RWPE2 (cell line): ENCODE measurements at regions not wholly inside any gene's neighbourhood (a gene's known extent, or its start where the extent isn't known, plus 50 kb on each side); places are given as distances from the start of the nearest gene placed in this dataset.

Experiments used
- ATAC-seq: fragments of 200-7000 bp; cut with Tn5 transposase; 3 replicates; pipeline ENCODE4 v1.9.1; 2021; ENCODE audit warnings: low read depth
- DNase-seq: peaks from one replicate; pipeline ENCODE4 v3.0.0-alpha.2; 2020; ENCODE audit warnings: low spot score
- H3K27ac ChIP-seq: fragments of 450-650 bp; 2 replicates; pipeline ENCODE4 v1.5.1; 2017; ENCODE audit warnings: mild to moderate bottlenecking; ENCODE audit not compliant: poor library complexity, severe bottlenecking
- H3K27me3 ChIP-seq: fragments of 250-450 bp; sonication (Bioruptor Pico); 2 replicates; pipeline ENCODE4 v1.5.1; 2021; ENCODE audit warnings: mild to moderate bottlenecking, moderate library complexity; ENCODE audit not compliant: insufficient read depth, poor library complexity, severe bottlenecking
- H3K36me3 ChIP-seq: fragments of 250-450 bp; sonication (Bioruptor Pico); 2 replicates; pipeline ENCODE4 v1.5.1; 2020; ENCODE audit warnings: low read depth, mild to moderate bottlenecking, moderate library complexity
- H3K4me1 ChIP-seq: fragments of 250-450 bp; sonication (Bioruptor Pico); 2 replicates; pipeline ENCODE4 v1.5.1; 2021; ENCODE audit warnings: mild to moderate bottlenecking, moderate library complexity; ENCODE audit not compliant: insufficient read depth, poor library complexity, severe bottlenecking
- H3K4me3 ChIP-seq: fragments of 250-450 bp; sonication (Bioruptor Pico); 2 replicates; pipeline ENCODE4 v1.5.1; 2021; ENCODE audit warnings: mild to moderate bottlenecking, moderate library complexity; ENCODE audit not compliant: severe bottlenecking
- H3K9me3 ChIP-seq: fragments of 250-450 bp; sonication (Bioruptor Pico); 2 replicates; pipeline ENCODE4 v1.5.1; 2021; ENCODE audit warnings: mild to moderate bottlenecking, moderate library complexity; ENCODE audit not compliant: severe bottlenecking
- CTCF ChIP-seq: fragments of 450-650 bp; IDR thresholded peaks from one replicate; pipeline ENCODE4 v1.5.1; 2017; ENCODE audit warnings: mild to moderate bottlenecking, moderate library complexity; ENCODE audit not compliant: poor library complexity, severe bottlenecking

- no peak for DNase-seq
- no peak overlapping the region for H3K4me3 ChIP-seq
- H3K36me3 ChIP-seq, result no peaks in the 10 kb centered on the region
- no peaks in the 10 kb centered on the region for H3K9me3 ChIP-seq
- H3K27me3 ChIP-seq, result peaks cover 9% of the 10 kb centered on the region
- H3K27ac ChIP-seq, result no peak overlapping the region
- H3K4me1 ChIP-seq, result no peaks in the 10 kb centered on the region
- no peak for TF ChIP-seq CTCF
- no peak for ATAC-seq
Measured at GRCh38 chr13:54750521-54750920, 1721.9 kb downstream of the OLFM4 start.

GRCh38 chr13:54758795-54759194, 1730.2 kb downstream of the OLFM4 start:
- DNase-seq (no peak), ATAC-seq (no peak)
- no peak for TF ChIP-seq CTCF
- H3K36me3 ChIP-seq, result no peaks in the 10 kb centered on the region
- peaks cover 6% of the 10 kb centered on the region for H3K27me3 ChIP-seq
- no peaks in the 10 kb centered on the region for H3K4me1 ChIP-seq
- H3K4me3 ChIP-seq, result no peak overlapping the region
- H3K9me3 ChIP-seq, result no peaks in the 10 kb centered on the region
- H3K27ac ChIP-seq, result no peak overlapping the region

- no peak for DNase-seq
- Histone ChIP-seq H3K9me3 (no peaks in the 10 kb centered on the region), H3K27me3 (peaks cover 7% of the 10 kb centered on the region), H3K27ac (no peak overlapping the region), H3K36me3 (no peaks in the 10 kb centered on the region), H3K4me3 (no peak overlapping the region), H3K4me1 (no peaks in the 10 kb centered on the region)
- ATAC-seq, result no peak
- TF ChIP-seq CTCF, result no peak
Measured at GRCh38 chr13:54768214-54768613, 1739.6 kb downstream of the OLFM4 start.

GRCh38 chr13:54775501-54776191, 1747.0 kb downstream of the OLFM4 start:
- ATAC-seq, result no peak
- Histone ChIP-seq H3K27ac (no peak overlapping the region), H3K9me3 (no peaks in the 10 kb centered on the region), H3K4me1 (no peaks in the 10 kb centered on the region), H3K27me3 (no peaks in the 10 kb centered on the region), H3K36me3 (no peaks in the 10 kb centered on the region), H3K4me3 (no peak overlapping the region)
- no peak for TF ChIP-seq CTCF
- DNase-seq, result no peak

GRCh38 chr13:54787754-54788153, 1759.1 kb downstream of the OLFM4 start:
- Histone ChIP-seq H3K4me3 (no peak overlapping the region), H3K9me3 (peaks cover 2% of the 10 kb centered on the region), H3K4me1 (no peaks in the 10 kb centered on the region), H3K27me3 (no peaks in the 10 kb centered on the region), H3K27ac (no peak overlapping the region), H3K36me3 (no peaks in the 10 kb centered on the region)
- DNase-seq (no peak), ATAC-seq (no peak)
- no peak for TF ChIP-seq CTCF
